ENCODE measurements at regions not wholly inside any gene's neighbourhood (a gene's known extent, or its start where the extent isn't known, plus 50 kb on each side); places are given as distances from the start of the nearest gene placed in this dataset.

DNA sequence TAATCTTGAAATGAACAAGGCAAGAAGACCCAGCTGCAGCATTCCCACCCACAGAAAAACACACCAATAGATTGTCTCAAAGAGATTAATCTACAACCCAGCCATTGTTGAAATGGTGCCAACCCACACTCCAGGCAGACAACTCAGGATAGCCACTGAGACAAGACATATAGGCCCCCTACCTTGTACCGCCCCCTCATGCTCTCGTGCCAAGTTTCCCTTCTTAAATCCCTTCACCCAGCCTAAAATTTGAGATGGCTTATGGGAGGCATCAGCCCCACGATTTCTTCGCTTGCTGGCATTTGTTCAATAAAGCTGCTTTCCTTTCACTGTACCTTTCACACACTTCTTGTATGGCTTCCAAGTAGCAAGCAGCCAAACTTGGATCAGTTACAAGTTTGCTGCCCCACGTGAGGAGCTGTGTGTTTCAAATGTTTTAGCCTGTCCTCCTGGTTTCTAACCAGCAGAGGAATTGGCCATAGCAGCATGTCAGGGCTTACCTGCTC, 1754.1 kb downstream of the C4orf33 start:
- Histone ChIP-seq H3K4me3 (no peak overlapping the region), H3K9ac (no peak overlapping the region), H4K20me1 (no peaks in the 10 kb centered on the region), H3K27me3 (no peaks in the 10 kb centered on the region), H3K36me3 (no peaks in the 10 kb centered on the region), H3K9me3 (replicated peaks in 1 of 11) (peaks cover 0 to 17% (median 9%) of the 10 kb centered on the region in 11 experiments; a peak in 15 of 22 replicates), H3K4me1 (no peaks in the 10 kb centered on the region), H3K27ac (no peak overlapping the region), H3K4me2 (no peak overlapping the region)
- no peak for TF ChIP-seq Cebpa-rat (IDR thresholded peaks at IDR 0.05)

GRCh38 chr4:130851107-130851506, 1755.2 kb downstream of the C4orf33 start:
- no peaks in the 10 kb centered on the region for H3K36me3 ChIP-seq
- H3K27ac ChIP-seq: no peak overlapping the region
- H3K9me3 ChIP-seq (replicated peaks in 1 of 11): peaks cover 0 to 17% (median 9%) of the 10 kb centered on the region in 11 experiments; a peak in 15 of 22 replicates
- H3K4me2 ChIP-seq: no peak overlapping the region
- no peak for TF ChIP-seq Cebpa-rat (IDR thresholded peaks at IDR 0.05)
- H3K9ac ChIP-seq: no peak overlapping the region
- no peaks in the 10 kb centered on the region for H3K4me1 ChIP-seq
- no peaks in the 10 kb centered on the region for H4K20me1 ChIP-seq
- no peak overlapping the region for H3K4me3 ChIP-seq
- no peaks in the 10 kb centered on the region for H3K27me3 ChIP-seq

- no peaks in the 10 kb centered on the region for H3K36me3 ChIP-seq
- H3K4me2 ChIP-seq: no peak overlapping the region
- no peak for TF ChIP-seq Cebpa-rat (IDR thresholded peaks at IDR 0.05)
These were observed 1756.0 kb downstream of the C4orf33 start for GRCh38 chr4:130851932-130852331.

GRCh38 chr4:130855533-130855932, 1759.6 kb downstream of the C4orf33 start:
- H4K20me1 ChIP-seq: no peaks in the 10 kb centered on the region
- no peak overlapping the region for H3K9ac ChIP-seq
- TF ChIP-seq Cebpa-rat (IDR thresholded peaks at IDR 0.05): no peak
- peaks cover 0 to 12% (median 7%) of the 10 kb centered on the region in 11 experiments; a peak in 10 of 22 replicates for H3K9me3 ChIP-seq (replicated peaks in 1 of 11)
- no peaks in the 10 kb centered on the region for H3K27me3 ChIP-seq
- no peaks in the 10 kb centered on the region for H3K36me3 ChIP-seq
- H3K4me2 ChIP-seq: no peak overlapping the region
- no peak overlapping the region for H3K27ac ChIP-seq
- no peaks in the 10 kb centered on the region for H3K4me1 ChIP-seq
- H3K4me3 ChIP-seq: no peak overlapping the region

More at GRCh38 chr4:130851932-130852331, 1756.0 kb downstream of the C4orf33 start:
- H3K27ac ChIP-seq: no peak overlapping the region
- H3K9me3 ChIP-seq (replicated peaks in 1 of 11): peaks cover 0 to 17% (median 9%) of the 10 kb centered on the region in 11 experiments; a peak in 15 of 22 replicates
- H3K27me3 ChIP-seq: no peaks in the 10 kb centered on the region
- no peak overlapping the region for H3K4me3 ChIP-seq
- no peak overlapping the region for H3K9ac ChIP-seq
- H3K4me1 ChIP-seq: no peaks in the 10 kb centered on the region
- no peaks in the 10 kb centered on the region for H4K20me1 ChIP-seq

- Histone ChIP-seq H3K9ac (no peak overlapping the region), H4K20me1 (no peaks in the 10 kb centered on the region), H3K27me3 (no peaks in the 10 kb centered on the region), H3K4me1 (no peaks in the 10 kb centered on the region), H3K27ac (no peak overlapping the region), H3K4me3 (no peak overlapping the region), H3K4me2 (no peak overlapping the region), H3K9me3 (replicated peaks in 1 of 11) (peaks cover 0 to 12% (median 7%) of the 10 kb centered on the region in 11 experiments; a peak in 9 of 22 replicates), H3K36me3 (no peaks in the 10 kb centered on the region)
- TF ChIP-seq Cebpa-rat (IDR thresholded peaks at IDR 0.05): no peak
These were observed 1764.0 kb downstream of the C4orf33 start for GRCh38 chr4:130859991-130860390.

DNA sequence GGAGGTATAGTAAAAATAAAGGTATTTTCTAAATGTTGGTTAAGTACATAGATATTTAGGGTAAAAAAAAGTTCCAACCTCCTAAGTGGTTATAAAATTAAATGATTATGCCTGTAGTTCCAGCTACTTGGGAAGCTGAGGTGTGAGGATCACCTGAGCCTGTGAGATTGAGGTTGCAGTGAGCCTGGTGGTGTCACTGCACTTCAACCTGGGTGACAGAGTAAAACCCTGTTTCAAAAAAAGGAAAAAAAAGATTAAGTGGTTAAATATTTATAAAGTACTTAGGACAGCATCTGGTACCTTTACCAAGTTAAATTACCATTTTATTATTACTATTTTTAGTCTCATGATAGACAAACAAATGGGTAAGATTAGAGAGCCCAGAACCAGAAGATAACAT, 1801.0 kb downstream of the C4orf33 start:
- H3K9ac ChIP-seq: no peak overlapping the region
- H3K27ac ChIP-seq: no peak overlapping the region
- no peaks in the 10 kb centered on the region for H3K27me3 ChIP-seq
- no peak for TF ChIP-seq Cebpa-rat (IDR thresholded peaks at IDR 0.05)
- peaks cover 7 to 15% (median 11%) of the 10 kb centered on the region in 10 experiments for H3K4me1 ChIP-seq
- H4K20me1 ChIP-seq: no peaks in the 10 kb centered on the region
- H3K36me3 ChIP-seq: no peaks in the 10 kb centered on the region
- no peak overlapping the region for H3K4me3 ChIP-seq
- no peaks in the 10 kb centered on the region for H3K9me3 ChIP-seq (replicated peaks in 1 of 11)
- no peak overlapping the region for H3K4me2 ChIP-seq

- no peaks in the 10 kb centered on the region for H4K20me1 ChIP-seq
- no peak overlapping the region for H3K9ac ChIP-seq
- peak overlapping the region in 8 of 11 experiments; percentile 7 to 55 (median 42); a peak in 12 of 22 replicates for H3K27ac ChIP-seq
- peak overlapping the region; percentile 55 to 78 (median 65) for H3K4me2 ChIP-seq
- H3K36me3 ChIP-seq: no peaks in the 10 kb centered on the region
- no peak overlapping the region for H3K4me3 ChIP-seq
- peak in 5 of 11 experiments; percentile 33 to 67 (median 44); a peak in 7 of 22 replicates for TF ChIP-seq Cebpa-rat (IDR thresholded peaks at IDR 0.05)
- peaks cover 7 to 22% (median 11%) of the 10 kb centered on the region in 10 experiments for H3K4me1 ChIP-seq
- no peaks in the 10 kb centered on the region for H3K9me3 ChIP-seq (replicated peaks in 1 of 11)
- H3K27me3 ChIP-seq: no peaks in the 10 kb centered on the region
These were observed 1805.4 kb downstream of the C4orf33 start for GRCh38 chr4:130901321-130901720.

- no peaks in the 10 kb centered on the region for H3K27me3 ChIP-seq
- no peak overlapping the region for H3K27ac ChIP-seq
- H4K20me1 ChIP-seq: no peaks in the 10 kb centered on the region
- no peak overlapping the region for H3K4me2 ChIP-seq
- H3K4me1 ChIP-seq: no peaks in the 10 kb centered on the region
- H3K9me3 ChIP-seq (replicated peaks in 1 of 11): peaks cover 13 to 28% (median 15%) of the 10 kb centered on the region in 11 experiments
- no peak overlapping the region for H3K9ac ChIP-seq
- no peaks in the 10 kb centered on the region for H3K36me3 ChIP-seq
- TF ChIP-seq Cebpa-rat (IDR thresholded peaks at IDR 0.05): no peak
- no peak overlapping the region for H3K4me3 ChIP-seq
These were observed 1827.0 kb downstream of the C4orf33 start for GRCh38 chr4:130922955-130923354.

GRCh38 chr4:130955520-130955919, 1859.6 kb downstream of the C4orf33 start:
- H3K9ac ChIP-seq: no peak overlapping the region
- H3K4me1 ChIP-seq: no peaks in the 10 kb centered on the region
- peaks cover 0 to 7% (median 0%) of the 10 kb centered on the region in 11 experiments; a peak in 3 of 22 replicates for H3K9me3 ChIP-seq (replicated peaks in 1 of 11)
- no peak overlapping the region for H3K27ac ChIP-seq
- H4K20me1 ChIP-seq: no peaks in the 10 kb centered on the region
- H3K27me3 ChIP-seq: no peaks in the 10 kb centered on the region
- no peaks in the 10 kb centered on the region for H3K36me3 ChIP-seq
- H3K4me2 ChIP-seq: no peak overlapping the region
- no peak for TF ChIP-seq Cebpa-rat (IDR thresholded peaks at IDR 0.05)
- H3K4me3 ChIP-seq: no peak overlapping the region

DNA sequence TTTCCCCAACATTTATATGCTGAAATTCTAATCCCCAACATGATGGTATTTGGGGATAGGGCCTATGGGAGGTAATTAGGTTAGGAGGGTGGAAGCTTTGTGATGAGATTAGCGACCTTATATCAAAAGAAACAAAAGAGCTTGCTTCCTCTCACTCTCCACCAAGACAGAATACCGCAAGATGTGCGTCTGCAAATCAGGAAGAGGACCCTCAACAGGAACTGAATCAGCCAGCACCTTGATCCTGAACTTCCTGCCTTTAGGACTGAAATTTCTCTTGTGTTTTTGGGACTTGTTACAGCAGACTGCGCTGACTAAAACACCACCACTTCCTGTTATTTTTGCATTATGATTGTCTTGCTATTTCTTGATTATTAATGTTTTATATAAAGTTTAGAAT, 1889.4 kb downstream of the C4orf33 start:
- Histone ChIP-seq H4K20me1 (no peaks in the 10 kb centered on the region), H3K27me3 (no peaks in the 10 kb centered on the region), H3K9ac (no peak overlapping the region), H3K4me2 (peak overlapping the region in 2 of 11 experiments; percentile 15 to 27; a peak in 2 of 22 replicates), H3K4me3 (no peak overlapping the region), H3K36me3 (no peaks in the 10 kb centered on the region), H3K9me3 (replicated peaks in 1 of 11) (no peaks in the 10 kb centered on the region; a peak in 1 of 22 replicates), H3K4me1 (peaks cover 0 to 4% (median 0%) of the 10 kb centered on the region in 10 experiments; a peak in 4 of 20 replicates), H3K27ac (no peak overlapping the region)
- no peak for TF ChIP-seq Cebpa-rat (IDR thresholded peaks at IDR 0.05)

Data from BLaER1 treated with 17β-estradiol and CSF1 and Interleukin-3, amounts not matched to agents 10 nM and 100 nM (cell line).